Muscle of back (tissue), 3 donors: ENCODE measurements at regions not wholly inside any gene's neighbourhood (a gene's known extent, or its start where the extent isn't known, plus 50 kb on each side); places are given as distances from the start of the nearest gene placed in this dataset.
A peak's percentile ranks its signal among the peaks of the same experiment; 100 is the strongest.

Source experiments
- DNase-seq, 3 donors: peaks; one replicate each; pipeline versions ENCODE4 v3.0.0 to v3.0.0-alpha.2; 2013

DNA sequence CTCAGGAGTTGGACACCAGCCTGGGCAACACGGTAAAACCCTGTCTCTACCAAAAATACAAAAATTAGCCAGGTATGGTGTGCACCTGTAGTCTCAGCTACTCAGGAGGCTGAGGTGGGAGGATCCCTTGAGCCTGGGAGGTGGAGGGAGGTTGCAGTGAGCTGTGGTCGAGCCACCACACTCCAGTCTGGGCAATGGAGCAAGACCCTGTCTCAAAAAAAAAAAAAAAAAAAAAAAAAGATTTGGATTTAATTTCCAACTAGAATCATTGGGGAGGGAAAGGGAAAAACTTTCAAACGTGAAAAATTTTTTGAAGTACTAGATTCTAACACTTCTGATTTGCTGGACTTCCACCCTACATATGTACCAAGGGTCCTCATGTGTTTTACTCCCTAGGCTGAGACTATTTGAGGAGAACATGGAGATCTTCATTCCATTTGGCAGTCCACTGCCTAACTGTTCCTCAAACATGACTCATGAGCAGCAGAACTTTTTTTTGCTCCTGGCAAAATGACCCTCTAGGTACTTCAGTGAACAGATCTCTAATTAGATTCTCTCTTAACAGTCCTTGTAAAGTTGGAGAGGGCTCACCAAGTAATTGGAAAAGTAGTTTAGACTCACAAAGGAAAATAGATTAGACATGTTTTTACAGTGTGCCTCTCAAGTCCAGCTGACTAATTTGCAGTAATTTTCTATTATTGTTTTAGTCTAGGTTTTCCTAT is 267.6 kb downstream of the METTL4 start:
- no peak for DNase-seq

DNA sequence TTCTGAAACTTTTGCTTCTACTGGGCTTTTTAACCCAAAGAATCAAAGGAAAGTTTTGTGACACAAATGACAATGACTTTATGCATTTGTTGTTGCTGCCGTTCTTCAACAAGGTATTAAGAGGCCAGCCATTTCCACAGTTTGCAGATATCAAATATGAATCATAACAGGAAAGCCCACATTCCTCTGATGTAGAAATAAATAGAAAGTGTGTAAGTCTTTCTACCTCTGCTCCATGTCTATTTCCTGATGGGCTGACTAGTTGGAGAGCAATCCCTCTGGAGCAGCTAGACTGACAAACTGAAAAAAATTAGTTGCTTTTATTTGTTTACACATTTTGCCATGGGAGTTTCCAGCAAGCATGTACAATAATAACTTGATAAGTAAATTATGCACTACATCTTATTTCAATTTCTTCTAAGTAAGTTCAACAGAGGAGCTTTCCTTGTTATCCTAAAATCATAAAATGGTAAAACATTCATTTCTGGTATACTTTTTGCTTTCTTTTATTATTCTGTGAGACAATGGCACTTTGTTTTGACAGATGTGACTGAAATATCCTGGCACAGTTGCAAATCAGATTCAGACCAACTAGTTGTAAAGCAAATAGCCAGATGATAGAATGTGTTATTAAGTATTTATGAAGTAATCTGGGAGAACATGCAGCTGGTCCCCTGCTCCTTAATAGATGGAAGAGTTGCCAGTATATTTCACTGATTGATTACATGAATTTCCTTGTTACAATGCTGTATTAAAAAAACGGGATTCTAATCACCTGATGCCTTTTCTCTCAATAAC is 266.7 kb downstream of the METTL4 start:
- peak in 1 of 3 donors; percentile 53 for DNase-seq

DNA sequence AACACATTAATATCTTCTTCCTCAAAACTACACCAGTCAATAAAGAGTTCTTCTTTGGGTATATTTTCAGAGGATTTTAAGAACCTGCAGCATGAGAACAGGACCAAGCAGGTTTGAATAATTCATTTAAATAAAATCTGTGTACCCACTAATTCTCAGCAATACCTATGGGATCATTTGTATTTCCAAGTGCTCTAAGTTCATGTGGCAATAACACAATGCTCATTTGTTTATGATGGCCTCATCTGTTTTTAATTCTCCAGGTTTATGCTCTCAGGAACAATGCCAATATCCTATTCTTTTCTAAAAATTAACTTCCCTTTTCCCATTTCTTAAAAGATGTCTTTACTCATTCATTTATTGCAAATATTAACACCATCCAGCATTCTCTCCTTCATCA is 264.7 kb downstream of the METTL4 start:
- peak in 1 of 3 donors; percentile 58 for DNase-seq

DNA sequence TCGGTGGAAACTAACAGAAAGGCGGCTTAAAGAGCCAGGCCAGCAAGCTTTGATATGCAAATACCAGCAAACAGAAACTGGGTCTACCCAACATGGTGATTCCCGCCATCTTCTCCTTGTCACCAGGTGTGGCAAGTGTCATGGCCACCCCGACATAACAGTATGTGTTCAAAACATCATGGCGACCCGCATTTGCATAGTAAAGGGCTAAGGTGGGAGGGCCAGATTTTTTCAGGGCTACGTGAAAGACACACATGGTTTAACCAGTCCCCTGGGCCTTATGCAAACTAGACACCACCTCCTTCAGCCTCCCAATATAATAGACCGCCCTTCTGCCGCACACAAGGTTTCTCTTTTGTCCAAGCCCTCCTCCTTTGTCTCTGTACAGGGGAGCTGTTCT is 260.4 kb downstream of the METTL4 start:
- DNase-seq = no peak

DNA sequence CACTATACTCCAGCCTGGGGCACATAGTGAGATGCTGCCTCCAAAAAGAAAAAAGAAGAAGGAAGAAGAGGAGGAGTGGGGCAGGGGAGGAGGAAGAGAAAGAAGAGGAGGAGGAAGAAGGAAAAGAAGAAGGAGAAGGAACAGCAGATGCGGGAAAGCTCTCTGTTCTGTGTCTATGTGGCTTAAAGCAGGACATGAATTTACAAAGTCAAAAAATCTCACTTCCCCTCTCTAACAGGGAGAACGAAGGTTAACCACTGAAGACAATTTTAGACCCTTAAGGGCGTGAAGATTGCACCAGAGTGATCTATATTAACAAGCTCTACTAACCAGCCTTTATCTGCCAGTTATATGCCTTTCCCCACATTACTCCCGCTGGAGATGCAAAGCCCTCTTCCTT is 258.9 kb downstream of the METTL4 start:
- DNase-seq = no peak

DNA sequence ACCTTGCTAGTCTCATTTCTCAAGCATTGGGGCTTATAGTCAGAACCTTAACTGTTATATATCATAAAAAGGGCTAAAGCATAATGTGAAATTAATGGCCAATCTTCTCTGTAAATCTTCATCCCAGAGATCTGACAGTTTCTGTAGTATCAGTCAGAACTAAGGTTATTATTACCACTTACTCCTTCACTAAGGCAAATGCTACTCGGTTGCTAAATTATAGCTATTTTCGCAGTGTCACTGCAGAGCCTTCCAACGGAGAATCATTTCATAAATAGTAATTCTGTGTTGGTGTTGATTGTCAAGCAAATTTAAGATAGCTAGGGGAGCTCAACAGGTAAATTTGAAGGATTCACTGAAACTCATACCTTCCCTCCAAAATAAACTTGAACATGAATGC is 258.0 kb downstream of the METTL4 start:
- DNase-seq = no peak

DNA sequence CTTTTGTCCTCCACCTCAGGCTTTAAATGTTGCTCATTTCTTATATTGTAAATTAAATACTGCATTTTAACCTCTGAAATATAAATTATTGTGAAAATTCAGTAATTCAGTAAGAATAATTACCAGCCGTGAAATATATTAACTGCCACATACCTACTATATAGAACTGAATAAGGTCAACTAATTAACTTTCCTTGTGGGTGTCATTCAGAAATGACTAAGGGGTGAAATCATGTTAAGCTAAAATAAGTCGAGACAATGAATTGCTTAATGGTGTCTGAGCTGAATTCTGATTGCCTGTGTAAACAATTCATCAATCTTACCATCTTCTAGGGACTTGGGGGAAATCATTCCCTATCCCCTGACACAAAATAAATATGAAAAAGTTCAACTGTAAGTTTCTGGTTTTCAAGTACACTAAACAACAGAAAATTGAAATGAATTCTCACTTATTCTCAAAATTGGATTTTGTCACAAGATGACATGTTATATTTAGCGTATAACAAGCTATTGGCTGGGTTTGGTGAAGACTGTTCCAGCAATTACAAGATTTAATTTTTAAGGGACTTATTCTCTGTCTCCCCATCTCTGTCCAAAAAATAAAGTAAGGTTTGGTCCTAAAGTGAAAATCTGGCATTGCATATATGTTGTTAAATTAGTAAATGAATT is 255.1 kb downstream of the METTL4 start:
- DNase-seq = no peak

DNA sequence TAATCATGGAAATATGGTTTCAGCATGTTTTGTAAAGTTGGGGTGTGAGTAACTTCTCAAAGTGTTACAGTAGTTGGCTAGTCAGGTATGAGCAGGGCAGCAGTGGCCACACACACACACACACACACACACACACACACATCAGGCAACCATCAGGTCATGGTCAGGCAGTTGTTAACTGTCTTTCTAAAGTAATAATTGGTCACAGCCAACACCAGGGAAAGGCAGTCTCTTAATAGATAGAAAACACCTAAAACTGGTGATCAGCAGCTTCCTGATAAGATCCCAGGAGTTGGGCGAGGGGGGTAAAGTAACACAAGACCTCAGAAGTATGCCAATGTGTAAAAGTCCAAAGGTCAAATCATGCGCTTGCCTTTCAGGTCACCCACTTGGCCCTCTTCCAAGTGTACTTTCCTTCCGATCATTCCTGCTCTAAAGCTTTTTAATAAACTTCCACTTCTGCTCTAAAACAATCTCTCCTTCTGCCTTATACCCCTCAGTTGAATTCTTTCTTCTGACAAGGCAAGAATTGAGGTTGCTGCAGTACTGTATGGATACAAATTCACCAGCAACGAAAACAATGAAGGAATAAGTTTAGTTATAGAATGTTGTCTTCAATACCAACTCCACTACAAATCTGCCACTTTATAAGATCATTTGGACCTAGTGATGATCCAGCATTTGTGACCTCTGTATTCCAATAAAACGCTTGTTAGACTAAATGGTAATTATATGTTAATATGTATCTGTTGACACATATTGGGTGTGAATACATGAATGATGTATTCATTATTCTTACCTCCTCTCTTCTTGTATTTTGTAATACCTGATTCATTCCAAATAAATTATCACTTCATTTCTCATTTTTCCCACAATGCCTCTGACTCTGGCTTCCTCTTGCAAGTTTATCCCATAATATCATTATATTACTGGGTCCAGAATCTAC is 254.3 kb downstream of the METTL4 start:
- DNase-seq = no peak

DNA sequence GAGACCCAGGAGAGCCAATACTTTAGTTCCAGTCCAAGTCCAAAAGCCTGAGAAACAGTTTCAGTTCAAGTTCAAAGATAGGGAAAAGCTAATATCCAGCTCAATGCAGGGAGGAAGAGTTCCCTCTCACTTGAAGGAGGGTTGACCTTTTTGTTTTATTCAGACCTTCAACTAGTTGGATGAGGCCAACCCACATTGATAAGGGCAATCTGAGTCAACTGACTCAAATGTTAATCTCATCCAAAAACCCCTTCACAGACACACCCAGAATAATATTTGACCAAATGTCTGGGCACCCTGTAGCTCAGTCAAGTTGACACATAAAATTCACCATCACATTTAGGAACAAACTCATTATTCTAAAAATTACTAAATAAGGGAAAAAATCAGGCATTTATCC is 246.8 kb downstream of the METTL4 start:
- no peak for DNase-seq

DNA sequence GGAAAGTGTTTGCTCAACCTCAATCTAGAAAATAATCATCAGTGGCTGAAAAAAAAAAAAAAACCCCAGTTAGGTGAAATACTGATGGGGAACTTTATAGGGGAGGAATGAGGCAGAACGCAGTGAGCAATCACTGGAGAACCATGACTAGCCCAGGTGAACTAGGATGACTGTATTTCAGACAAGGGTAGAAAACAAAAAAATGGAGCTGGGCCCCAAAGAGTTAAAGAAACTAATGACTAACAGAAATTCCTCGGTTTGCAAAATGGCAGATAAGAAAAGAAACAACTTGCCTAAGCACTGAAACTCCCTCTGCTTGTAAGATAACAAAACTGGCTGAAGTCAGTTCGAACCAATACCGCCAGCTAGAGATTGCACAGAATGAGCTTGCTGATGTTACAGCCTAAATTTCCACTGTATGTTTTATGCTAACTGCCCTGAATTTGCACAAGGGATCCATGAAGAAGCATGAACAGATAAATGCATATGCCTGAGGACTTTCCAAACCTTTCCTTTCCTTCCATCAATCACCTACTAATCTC is 245.9 kb downstream of the METTL4 start:
- DNase-seq = no peak

DNA sequence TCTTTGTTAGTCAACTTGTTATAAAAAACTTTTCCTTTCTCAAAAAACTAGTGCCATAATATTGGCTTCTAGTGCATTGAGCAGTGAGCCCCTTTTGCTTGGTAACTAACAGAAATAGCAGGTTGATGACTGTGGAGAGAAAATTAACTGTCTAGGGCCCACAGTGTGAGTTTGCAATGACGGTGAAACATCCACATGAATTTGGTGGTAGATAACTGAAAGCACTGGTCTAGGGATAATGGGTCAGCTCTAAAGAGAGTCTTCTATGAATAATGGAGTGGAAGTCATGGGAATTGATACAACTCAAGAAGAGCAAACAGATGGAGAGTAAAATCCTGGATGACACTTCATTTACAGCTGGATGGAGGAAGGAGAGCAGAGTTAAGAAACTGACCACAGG is 245.4 kb downstream of the METTL4 start:
- no peak for DNase-seq

DNA sequence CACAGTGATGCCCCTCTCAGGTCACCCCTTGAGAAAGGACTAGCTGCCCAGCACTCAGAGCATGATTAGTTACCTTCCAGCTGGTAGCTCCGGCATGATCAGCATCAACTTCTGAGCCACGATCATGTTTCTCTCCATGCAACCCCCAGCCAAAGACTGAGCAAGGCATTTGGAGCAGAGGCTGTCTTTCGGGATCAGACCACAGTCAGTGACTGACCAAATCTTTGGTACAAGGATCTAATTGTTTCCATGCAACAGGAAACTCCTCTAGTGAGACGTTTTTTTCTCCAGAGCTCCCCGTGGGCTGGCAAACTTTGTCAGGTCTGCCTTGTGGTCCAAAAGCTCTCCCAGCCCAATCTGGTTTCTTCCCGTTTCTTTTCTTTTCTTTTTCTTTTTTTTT is 244.3 kb downstream of the METTL4 start:
- DNase-seq = peak in 1 of 3 donors; percentile 14

DNA sequence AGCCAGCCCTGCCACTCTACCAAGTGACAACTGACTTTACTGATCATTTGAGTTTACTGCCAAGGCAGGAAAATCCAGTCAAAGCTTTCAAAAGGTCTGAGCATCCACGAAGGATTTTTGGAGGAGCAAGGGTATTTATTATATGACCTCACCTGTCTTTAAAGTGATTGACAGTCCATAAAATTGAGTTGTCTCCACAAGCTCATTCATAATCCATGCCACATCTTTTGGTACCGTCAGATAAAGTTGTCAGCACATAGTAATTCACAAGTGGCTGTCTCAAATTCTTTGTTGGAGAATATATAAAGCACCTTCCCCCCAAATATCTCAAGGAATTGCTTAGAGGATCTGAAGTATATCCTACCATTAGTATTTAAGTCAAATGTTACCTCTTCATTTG is 240.5 kb downstream of the METTL4 start:
- no peak for DNase-seq

DNA sequence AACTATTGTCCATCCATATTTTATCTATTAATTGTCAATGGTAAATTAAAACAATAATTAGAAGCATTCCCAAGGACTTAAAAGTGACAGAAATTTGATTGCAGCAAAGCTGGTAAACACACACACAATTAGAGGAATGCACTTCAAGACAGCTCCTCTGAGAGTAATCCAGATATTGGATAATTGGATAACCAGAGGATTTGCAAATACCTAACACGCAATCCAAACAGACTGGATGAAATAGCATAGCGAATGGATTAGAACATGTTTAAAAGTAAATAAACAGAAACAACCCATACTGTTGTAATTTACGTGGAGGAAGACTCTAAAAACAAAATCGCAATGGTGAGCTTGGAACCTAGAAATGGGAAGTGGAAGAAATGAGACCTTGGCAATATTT is 239.8 kb downstream of the METTL4 start:
- DNase-seq = no peak

DNA sequence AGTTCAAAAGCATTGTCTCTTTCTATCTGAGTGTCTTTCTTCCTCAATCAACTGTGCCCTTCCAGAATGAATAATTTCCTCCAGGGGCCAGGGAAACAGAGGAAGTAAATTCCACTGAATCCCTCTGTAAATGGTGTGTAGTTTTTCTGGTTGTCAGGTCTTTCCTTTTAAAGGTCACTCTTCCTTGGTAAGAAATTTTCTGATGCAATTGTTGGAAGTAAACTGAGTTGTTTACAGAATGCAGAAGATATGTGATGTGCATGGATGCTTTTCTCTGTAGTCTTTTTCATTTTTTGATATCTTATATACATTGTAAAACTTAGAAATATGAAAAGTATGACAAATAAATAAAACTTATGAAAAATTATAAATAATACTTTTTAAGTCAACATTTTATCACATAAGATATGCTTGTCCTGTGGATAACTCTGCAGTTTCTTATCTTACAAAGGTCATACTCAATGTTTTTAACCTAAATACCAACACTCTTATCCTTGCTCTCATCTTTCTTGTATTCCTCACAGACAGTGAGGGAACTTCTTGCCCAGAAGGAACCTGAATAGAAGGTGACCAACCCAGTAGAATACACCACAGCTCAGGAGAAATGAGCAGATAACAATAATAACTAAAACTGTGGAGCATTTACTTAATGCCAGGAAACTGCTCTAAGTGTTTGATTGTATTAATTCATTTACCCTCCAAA is 234.5 kb downstream of the METTL4 start:
- no peak for DNase-seq

DNA sequence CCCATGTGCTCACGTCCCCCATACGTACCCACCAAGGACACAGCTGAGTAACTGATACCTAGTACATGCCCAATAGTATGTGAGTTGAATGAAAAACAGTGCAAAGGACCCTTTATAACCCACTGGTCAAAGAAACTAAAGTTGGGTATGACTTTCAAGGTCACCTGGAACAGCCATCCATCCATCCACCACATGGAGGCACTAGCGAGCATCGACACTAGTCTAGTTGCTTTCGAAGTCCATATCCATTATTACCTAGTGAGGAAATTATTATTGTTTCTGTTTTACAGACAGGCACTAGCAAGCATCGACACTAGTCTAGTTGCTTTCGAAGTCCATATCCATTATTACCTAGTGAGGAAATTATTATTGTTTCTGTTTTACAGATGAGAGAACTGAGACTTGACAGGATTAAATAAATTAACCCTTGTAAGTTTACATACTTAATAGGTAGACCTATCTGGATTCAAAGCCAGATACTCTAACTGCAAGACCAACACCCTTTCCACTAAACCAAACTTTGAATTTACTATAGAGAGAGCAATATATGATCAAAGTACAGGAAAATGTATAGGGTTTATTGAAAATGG is 233.7 kb downstream of the METTL4 start:
- DNase-seq = no peak

DNA sequence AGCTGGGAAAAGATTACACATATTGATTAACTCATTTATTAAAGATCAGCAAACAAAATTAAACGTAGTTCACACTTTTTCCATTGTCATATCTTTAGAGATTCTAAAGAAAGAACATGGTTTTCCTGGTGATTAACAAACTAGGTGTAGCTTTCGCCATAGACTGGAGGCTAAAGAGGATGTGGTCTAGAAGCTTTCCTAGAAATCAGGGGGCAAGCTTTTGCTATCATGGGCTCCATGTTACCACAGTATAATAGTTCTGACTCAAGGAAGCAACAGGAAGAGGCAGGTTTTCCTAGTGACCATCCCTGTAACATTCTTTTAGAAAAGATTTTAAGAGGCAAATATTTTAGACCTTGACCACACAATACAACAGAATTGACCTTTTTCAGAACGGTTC is 232.7 kb downstream of the METTL4 start:
- DNase-seq = no peak

DNA sequence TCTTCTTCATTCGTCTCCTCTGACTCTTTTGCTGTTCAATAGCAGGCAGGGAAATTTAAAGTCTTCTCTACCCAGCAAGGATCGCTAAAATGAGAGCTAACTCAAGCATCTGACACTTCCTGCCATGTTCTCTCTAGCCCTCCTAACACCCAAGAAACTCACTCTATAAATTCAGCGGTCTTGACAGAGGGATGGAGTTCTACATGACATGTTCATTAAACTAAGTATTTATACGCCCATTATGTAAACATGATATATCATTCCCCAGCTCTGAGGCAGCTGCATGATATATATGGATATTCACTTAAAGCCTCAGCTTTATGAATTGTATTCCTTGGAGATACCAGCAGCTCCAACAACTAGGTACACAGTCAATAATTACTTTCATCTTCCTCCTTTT is 231.0 kb downstream of the METTL4 start:
- no peak for DNase-seq

DNA sequence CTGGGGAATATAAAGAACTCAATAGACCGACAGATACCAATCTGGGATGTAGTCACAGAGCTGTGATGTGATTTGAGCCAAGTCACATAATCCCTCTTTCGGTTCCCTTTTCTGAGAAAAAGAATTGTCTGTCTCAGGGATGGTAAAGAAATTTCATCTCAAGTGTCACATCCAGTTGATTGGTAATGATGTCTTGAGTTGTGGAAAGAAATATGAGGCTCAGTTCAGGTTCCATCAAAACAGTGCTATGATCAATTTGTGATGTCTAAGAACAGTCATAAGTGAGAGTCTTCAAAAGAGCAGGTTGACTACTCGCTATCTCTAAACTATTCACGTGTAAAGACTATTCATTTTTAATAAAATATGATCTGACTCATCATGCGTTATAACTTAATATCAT is 223.3 kb downstream of the METTL4 start:
- DNase-seq = no peak

DNA sequence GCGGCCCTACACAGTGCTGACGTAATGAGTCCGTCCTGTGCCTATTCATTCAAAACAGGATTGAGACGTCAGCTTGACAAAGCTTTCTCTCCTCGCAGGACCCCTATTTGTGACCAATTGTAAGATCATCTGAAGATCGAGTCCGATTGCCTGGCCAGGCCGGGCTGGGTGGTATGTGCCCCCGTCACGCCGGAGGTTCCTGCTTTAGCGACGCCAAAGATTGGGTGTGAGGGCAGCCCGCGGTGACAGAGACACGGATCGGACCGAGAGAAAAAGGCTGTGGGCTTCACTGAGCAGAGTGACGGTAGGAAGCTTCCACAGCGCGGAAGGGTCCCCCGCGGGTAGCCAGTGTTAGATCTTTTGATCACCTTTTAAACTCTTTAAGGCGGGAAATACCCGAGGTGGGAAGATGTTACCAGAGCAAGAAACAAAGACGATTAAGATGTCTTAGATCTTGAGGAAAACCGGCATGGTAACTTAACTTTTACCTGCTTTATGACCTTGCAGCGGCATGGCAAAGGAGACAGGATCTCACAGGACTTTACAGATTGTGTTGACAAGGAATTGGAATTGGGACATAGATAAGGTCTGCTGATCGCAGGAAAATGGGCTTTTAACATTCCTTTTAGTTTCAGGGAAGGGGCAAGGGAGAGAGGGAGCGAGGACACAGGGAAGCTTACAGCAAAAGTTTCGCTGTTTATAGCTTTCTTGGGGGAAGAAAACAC is 220.0 kb downstream of the METTL4 start:
- DNase-seq = no peak
